ENCODE measurements at regions not wholly inside any gene's neighbourhood (a gene's known extent, or its start where the extent isn't known, plus 50 kb on each side); places are given as distances from the start of the nearest gene placed in this dataset.
A peak's percentile ranks its signal among the peaks of the same experiment; 100 is the strongest.

DNA sequence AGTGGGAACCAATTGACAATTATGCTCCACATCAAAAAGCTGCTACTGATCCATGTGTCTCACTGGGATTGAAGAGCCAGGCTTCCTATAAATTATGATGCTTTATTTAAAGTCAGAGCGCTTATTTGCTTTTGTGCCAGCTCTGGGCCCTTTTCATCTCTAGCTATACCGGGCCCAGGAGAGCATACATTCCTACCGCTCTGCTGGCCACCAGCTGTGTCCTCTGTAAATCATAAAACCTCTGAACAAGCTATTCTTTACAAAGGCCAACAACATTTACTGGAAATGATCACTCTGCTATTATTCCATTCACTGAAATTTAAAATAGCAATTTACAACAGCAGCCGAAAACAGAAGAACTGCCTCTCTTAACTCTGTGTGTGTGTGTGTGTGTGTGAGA lies 86.6 kb downstream of the ZNF608 start:
- peak overlapping the region; percentile 0 for H3K27ac ChIP-seq (ENCODE audit: low read depth, low read length, poor library complexity, severe bottlenecking)
- H3K4me3 ChIP-seq (ENCODE audit: low read depth, low read length, poor library complexity, severe bottlenecking), result no peak overlapping the region
- no peak for TF ChIP-seq EZH2phosphoT487 (IDR thresholded peaks at IDR 0.05; ENCODE audit: borderline replicate concordance, low read depth, low read length)
- TF ChIP-seq, protein P1, sequence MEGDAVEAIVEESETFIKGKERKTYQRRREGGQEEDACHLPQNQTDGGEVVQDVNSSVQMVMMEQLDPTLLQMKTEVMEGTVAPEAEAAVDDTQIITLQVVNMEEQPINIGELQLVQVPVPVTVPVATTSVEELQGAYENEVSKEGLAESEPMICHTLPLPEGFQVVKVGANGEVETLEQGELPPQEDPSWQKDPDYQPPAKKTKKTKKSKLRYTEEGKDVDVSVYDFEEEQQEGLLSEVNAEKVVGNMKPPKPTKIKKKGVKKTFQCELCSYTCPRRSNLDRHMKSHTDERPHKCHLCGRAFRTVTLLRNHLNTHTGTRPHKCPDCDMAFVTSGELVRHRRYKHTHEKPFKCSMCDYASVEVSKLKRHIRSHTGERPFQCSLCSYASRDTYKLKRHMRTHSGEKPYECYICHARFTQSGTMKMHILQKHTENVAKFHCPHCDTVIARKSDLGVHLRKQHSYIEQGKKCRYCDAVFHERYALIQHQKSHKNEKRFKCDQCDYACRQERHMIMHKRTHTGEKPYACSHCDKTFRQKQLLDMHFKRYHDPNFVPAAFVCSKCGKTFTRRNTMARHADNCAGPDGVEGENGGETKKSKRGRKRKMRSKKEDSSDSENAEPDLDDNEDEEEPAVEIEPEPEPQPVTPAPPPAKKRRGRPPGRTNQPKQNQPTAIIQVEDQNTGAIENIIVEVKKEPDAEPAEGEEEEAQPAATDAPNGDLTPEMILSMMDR (conservative IDR thresholded peaks at IDR 0.05; ENCODE audit: low read length), result no peak
- no peaks in the 10 kb centered on the region for H4K20me1 ChIP-seq (ENCODE audit: insufficient read depth, low read length)
- no peaks in the 10 kb centered on the region for H3K36me3 ChIP-seq (ENCODE audit: insufficient read depth, low read length)
- H2AFZ ChIP-seq (ENCODE audit: low read length), result no peak overlapping the region
- intact Hi-C loops (cut with micrococcal nuclease; ENCODE audit: unreplicated experiment), result loop anchor here (10.0 kb wide), 1 partner anchor 245 kb away; no protein-coding TSS in a partner anchor
- H3K9me2 ChIP-seq (ENCODE audit: insufficient read depth, low read length), result no peaks in the 10 kb centered on the region
- peak overlapping the region; percentile 55 for H3K4me2 ChIP-seq (ENCODE audit: low read length)
- ChIA-PET POLR2A (interaction anchor here (0.7 to 3.5 kb wide), 13 partner anchors 9 to 347 kb away, joined by 3 to 13 read pairs (median 4); no protein-coding TSS in a partner anchor), CTCF (ENCODE audit: unreplicated experiment) (no interaction called here)
- no peaks in the 10 kb centered on the region for H3K9me3 ChIP-seq (ENCODE audit: low read length)
- peaks cover 83% of the 10 kb centered on the region for H3K4me1 ChIP-seq (ENCODE audit: insufficient read depth, low read length, poor library complexity, severe bottlenecking)
- no TSS peak for BruUV-seq (replicated peaks)
- DNase-seq (ENCODE audit: low spot score), result no peak
- H3K79me2 ChIP-seq (ENCODE audit: insufficient read depth, low read depth, low read length), result peaks cover 88% of the 10 kb centered on the region

GRCh38 chr5:124658867-124659557 lies 87.4 kb downstream of the ZNF608 start:
- Histone ChIP-seq H3K27ac (ENCODE audit: low read depth, low read length, poor library complexity, severe bottlenecking) (peak overlapping the region; percentile 0), H3K4me2 (ENCODE audit: low read length) (peak overlapping the region; percentile 55), H4K20me1 (ENCODE audit: insufficient read depth, low read length) (no peaks in the 10 kb centered on the region), H3K79me2 (ENCODE audit: insufficient read depth, low read depth, low read length) (peaks cover 95% of the 10 kb centered on the region), H3K9me2 (ENCODE audit: insufficient read depth, low read length) (no peaks in the 10 kb centered on the region), H3K4me1 (ENCODE audit: insufficient read depth, low read length, poor library complexity, severe bottlenecking) (peaks cover 91% of the 10 kb centered on the region), H3K36me3 (ENCODE audit: insufficient read depth, low read length) (no peaks in the 10 kb centered on the region), H3K9me3 (ENCODE audit: low read length) (no peaks in the 10 kb centered on the region), H3K4me3 (ENCODE audit: low read depth, low read length, poor library complexity, severe bottlenecking) (no peak overlapping the region), H2AFZ (ENCODE audit: low read length) (no peak overlapping the region)
- intact Hi-C loops (cut with micrococcal nuclease; ENCODE audit: unreplicated experiment), result loop anchor here (10.0 kb wide), 1 partner anchor 246 kb away; no protein-coding TSS in a partner anchor
- CTCF ChIA-PET (ENCODE audit: unreplicated experiment), result no interaction called here
- TF ChIP-seq, protein P1 (conservative IDR thresholded peaks at IDR 0.05; ENCODE audit: low read length), result no peak
- TF ChIP-seq EZH2phosphoT487 (IDR thresholded peaks at IDR 0.05; ENCODE audit: borderline replicate concordance, low read depth, low read length), result no peak
- no TSS peak for BruUV-seq (replicated peaks)
- DNase-seq (ENCODE audit: low spot score), result peak; percentile 29
- POLR2A ChIA-PET, result interaction anchor here (0.7 to 3.5 kb wide), 16 partner anchors 8 to 634 kb away, joined by 3 to 13 read pairs (median 4); no protein-coding TSS in a partner anchor
